Ovary (tissue), 7 donors: ENCODE measurements at regions not wholly inside any gene's neighbourhood (a gene's known extent, or its start where the extent isn't known, plus 50 kb on each side); places are given as distances from the start of the nearest gene placed in this dataset.
"Not testable (repeated sequence)": the region's sequence is repeated elsewhere in the genome, so short reads cannot be mapped to it uniquely, and the experiment has no call there.

Source experiments
- DNase-seq, 5 donors: peaks; one replicate each; pipeline ENCODE4 v3.0.0-alpha.2; 2019 to 2020
- H3K27ac ChIP-seq, 2 donors: fragments of 200-600 bp; one replicate each; pipeline versions ENCODE4 v1.5.1 to v1.8.0; 2019 to 2022
- H3K27me3 ChIP-seq: fragments of 200-600 bp; one replicate; pipeline ENCODE4 v1.8.0; 2022
- H3K36me3 ChIP-seq: fragments of 200-600 bp; sonication (generic); one replicate; pipeline ENCODE4 v1.5.1; 2019
- H3K4me1 ChIP-seq: one replicate; pipeline ENCODE4 v1.8.1; 2013; ENCODE audit warnings: mild to moderate bottlenecking, moderate library complexity; ENCODE audit not compliant: insufficient read depth
- H3K4me3 ChIP-seq: fragments of 200-600 bp; sonication (generic); one replicate; pipeline ENCODE4 v1.5.1; 2017
- H3K9me3 ChIP-seq, 2 donors: fragments of 200-600 bp in 1 of 2; sonication (generic) in 1 of 2; one replicate each; pipeline versions ENCODE4 v1.5.1 to v1.8.1; 2013 to 2019; ENCODE audit warnings: mild to moderate bottlenecking in 1 of 2, moderate library complexity in 1 of 2
- CTCF ChIP-seq, 3 donors: fragments of 450-650 bp in 2 of 3; fragments of 200-600 bp in 1 of 3; IDR thresholded peaks; one replicate each; pipeline versions ENCODE4 v1.5.1 to v1.8.0; 2016 to 2022; ENCODE audit warnings: antibody characterized with exemption in 3 of 3, mild to moderate bottlenecking in 1 of 3
- EP300 ChIP-seq: sonication (generic); formaldehyde crosslinking; IDR thresholded peaks from one replicate; pipeline ENCODE4 v1.6.1; 2017; ENCODE audit warnings: antibody characterized with exemption
- POLR2A ChIP-seq: fragments of 450-650 bp; IDR thresholded peaks from one replicate; pipeline ENCODE4 v1.6.1; 2017; ENCODE audit warnings: antibody characterized with exemption, mild to moderate bottlenecking, moderate library complexity
- WGBS, 3 donors: extraction: QIAGEN DNeasy Blood & Tissue Kit in 1 of 3; methylation state at CpG; one replicate each; pipeline versions ENCODE4 v1.1.5 to v1.1.7; 2013 to 2017; 5-methylcytosine and 5-hydroxymethylcytosine counted together
- intact Hi-C, 4 donors: fragments of 100-400 bp; cut with DNase I; formaldehyde crosslinking; loops; one replicate each; pipeline versions ENCODE4 v1.11.0 to v1.15.1; 2022 to 2023
- donor health status: DM: no; HTN: no; CAD: no; lungs with moderate emphysema.
- donor health status: DM: no; HTN: no; CAD: no.
- donor health status: Bipolar disorder and iron deficiency.
- donor health status: DM: no; HTN: no; CAD: no.
- donor health status: DM: yes; HTN: yes; CAD: no.

DNA sequence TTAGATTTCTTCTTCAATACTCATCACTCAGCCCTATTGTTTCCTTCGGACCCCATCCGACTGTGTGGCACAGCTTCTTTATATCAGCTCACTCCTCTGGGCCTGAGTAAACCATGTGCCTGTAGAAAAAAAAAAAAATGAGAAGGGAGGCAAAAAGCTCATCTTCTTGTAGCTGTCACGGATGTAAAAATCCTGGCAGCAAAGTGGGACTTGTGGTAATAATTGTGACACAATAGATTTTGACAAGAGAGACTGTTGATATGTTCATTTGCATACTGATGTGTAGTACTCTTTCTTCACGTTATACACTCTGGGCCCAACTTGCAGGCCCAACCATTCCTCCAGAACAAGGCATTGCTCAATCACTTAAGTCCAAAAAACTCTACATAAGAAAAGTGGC is 270.0 kb upstream of the SMIM21 start:
- no peak overlapping the region for H3K4me3 ChIP-seq
- WGBS, 3 donors = 78 to 91% (median 79%) methylated on average over 4 of the region's 4 CpGs

DNA sequence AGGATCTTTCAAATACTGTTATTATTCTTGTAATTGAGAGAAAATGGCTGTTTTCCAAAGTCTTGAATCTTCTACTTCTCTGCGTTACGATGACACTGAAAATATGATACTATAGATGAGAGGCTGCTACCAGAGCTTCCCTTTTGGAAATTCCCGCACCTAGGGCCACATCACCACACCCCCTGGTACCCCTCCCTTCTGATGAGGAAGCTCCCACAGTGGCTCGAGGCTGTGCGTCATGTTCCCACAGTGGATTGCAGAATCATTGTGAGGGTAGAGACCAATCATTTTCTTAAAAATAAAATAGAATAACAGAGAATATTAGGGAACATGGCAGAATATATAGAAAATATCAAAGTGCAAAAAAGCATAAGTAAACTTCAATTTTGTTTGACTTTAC is 268.9 kb upstream of the SMIM21 start:
- no peak overlapping the region for H3K4me3 ChIP-seq
- intact Hi-C loops = no loop called here
- TF ChIP-seq POLR2A = no peak
- TF ChIP-seq CTCF (IDR thresholded peaks at IDR 0.05) = no peak
- TF ChIP-seq EP300 = no peak
- no peaks in the 10 kb centered on the region for H3K27me3 ChIP-seq
- H3K27ac ChIP-seq = no peak overlapping the region
- no peak for DNase-seq
- H3K36me3 ChIP-seq = no peaks in the 10 kb centered on the region
- H3K9me3 ChIP-seq = no peaks in the 10 kb centered on the region
- no peaks in the 10 kb centered on the region for H3K4me1 ChIP-seq
- 82 to 90% (median 85%) methylated on average over 5 of the region's 5 CpGs for WGBS, 3 donors

More for the DNA sequence above, 270.0 kb upstream of the SMIM21 start:
- H3K4me1 ChIP-seq = no peaks in the 10 kb centered on the region
- H3K36me3 ChIP-seq = no peaks in the 10 kb centered on the region
- H3K27ac ChIP-seq = no peak overlapping the region
- no peaks in the 10 kb centered on the region for H3K27me3 ChIP-seq
- H3K9me3 ChIP-seq = no peaks in the 10 kb centered on the region
- no peak for DNase-seq
- TF ChIP-seq CTCF (IDR thresholded peaks at IDR 0.05) (no peak), POLR2A (no peak), EP300 (no peak)
- intact Hi-C loops = no loop called here

DNA sequence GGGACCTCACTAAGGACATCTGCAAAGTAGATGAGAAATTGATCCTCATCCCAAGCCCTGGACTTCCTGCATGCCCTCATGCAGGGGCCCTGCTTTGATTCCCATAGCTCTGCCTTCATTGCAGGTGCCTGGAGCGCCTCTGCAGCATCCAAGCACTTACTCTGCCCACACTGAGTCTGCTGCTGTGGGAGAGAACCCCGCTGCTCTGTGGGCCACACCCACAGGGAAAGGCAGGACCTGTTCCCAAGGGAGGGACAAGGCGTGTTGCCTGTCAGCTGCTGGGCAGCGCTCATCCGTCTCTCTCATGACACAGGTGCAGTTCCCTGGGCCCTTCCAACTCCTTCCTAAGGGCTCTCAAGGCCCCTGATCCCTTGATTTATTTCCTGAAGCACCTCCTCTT is 266.8 kb upstream of the SMIM21 start:
- Histone ChIP-seq H3K4me1 (no peaks in the 10 kb centered on the region), H3K27me3 (no peaks in the 10 kb centered on the region), H3K9me3 (no peaks in the 10 kb centered on the region), H3K27ac (no peak overlapping the region), H3K36me3 (no peaks in the 10 kb centered on the region), H3K4me3 (no peak overlapping the region)
- no peak for DNase-seq
- WGBS, 3 donors = 84 to 89% (median 88%) methylated on average over 5 of the region's 5 CpGs
- intact Hi-C loops = no loop called here
- TF ChIP-seq CTCF (IDR thresholded peaks at IDR 0.05) (no peak), POLR2A (no peak), EP300 (no peak)

DNA sequence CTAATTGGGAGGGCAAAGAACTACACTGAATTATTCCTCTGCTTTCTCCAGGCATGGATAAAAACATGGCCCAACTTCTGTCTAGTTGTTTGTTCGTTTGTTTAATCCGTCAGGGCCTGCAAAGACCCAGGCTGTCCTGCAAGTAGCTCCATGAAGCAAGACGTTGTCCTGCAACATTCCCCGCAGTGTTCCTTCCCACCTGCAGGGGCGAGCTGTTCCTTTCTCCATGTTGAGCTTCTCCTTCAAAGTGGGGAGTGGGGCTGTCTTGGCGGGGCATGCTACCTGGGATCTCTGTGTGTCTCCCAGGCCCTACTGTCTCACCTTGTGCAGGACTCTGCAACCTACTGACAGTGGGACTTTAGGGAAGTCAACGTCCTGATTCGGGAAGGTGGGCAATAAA is 264.0 kb upstream of the SMIM21 start:
- Histone ChIP-seq H3K27ac (no peak overlapping the region), H3K9me3 (no peaks in the 10 kb centered on the region), H3K4me1 (no peaks in the 10 kb centered on the region), H3K36me3 (no peaks in the 10 kb centered on the region), H3K27me3 (no peaks in the 10 kb centered on the region), H3K4me3 (no peak overlapping the region)
- no peak for DNase-seq
- 93 to 96% (median 93%) methylated on average over 8 of the region's 8 CpGs for WGBS, 3 donors
- TF ChIP-seq POLR2A (no peak), CTCF (IDR thresholded peaks at IDR 0.05) (no peak), EP300 (no peak)
- intact Hi-C loops = no loop called here

GRCh38 chr18:75690283-75690682 is 262.8 kb upstream of the SMIM21 start:
- 90 to 97% (median 96%) methylated on average over 3 of the region's 3 CpGs for WGBS, 3 donors
- DNase-seq, intact Hi-C loops, H3K27me3 ChIP-seq, H3K36me3 ChIP-seq, H3K4me3 ChIP-seq, H3K4me1 ChIP-seq, H3K27ac ChIP-seq, H3K9me3 ChIP-seq: not testable (repeated sequence)
